GM03348 (cell line): ENCODE measurements at regions not wholly inside any gene's neighbourhood (a gene's known extent, or its start where the extent isn't known, plus 50 kb on each side); places are given as distances from the start of the nearest gene placed in this dataset.
A peak's percentile ranks its signal among the peaks of the same experiment; 100 is the strongest.

Source experiments
- DNase-seq: peaks from one replicate; pipeline ENCODE4 v3.0.0; 2012; ENCODE audit warnings: low spot score

- peak; percentile 75 for DNase-seq
Observed at GRCh38 chr3:187954873-187955586, 198.9 kb upstream of the LPP start.

- no peak for DNase-seq
Observed at GRCh38 chr3:187955587-187955952, 198.4 kb upstream of the LPP start.

GRCh38 chr3:187957165-187957581 is 196.8 kb upstream of the LPP start:
- DNase-seq: no peak

- no peak for DNase-seq
Observed at GRCh38 chr3:187957582-187957981, 196.4 kb upstream of the LPP start.

GRCh38 chr3:187958432-187959003 is 195.4 kb upstream of the LPP start:
- DNase-seq: no peak

GRCh38 chr3:187960820-187961219 is 193.1 kb upstream of the LPP start:
- peak; percentile 44 for DNase-seq

GRCh38 chr3:187961366-187961765 is 192.6 kb upstream of the LPP start:
- DNase-seq: no peak

GRCh38 chr3:187963003-187963676 is 190.8 kb upstream of the LPP start:
- DNase-seq: no peak

- DNase-seq: no peak
Observed at GRCh38 chr3:187963677-187964385, 190.1 kb upstream of the LPP start.

GRCh38 chr3:187964760-187965159 is 189.2 kb upstream of the LPP start:
- no peak for DNase-seq

GRCh38 chr3:187966096-187966495 is 187.9 kb upstream of the LPP start:
- DNase-seq: no peak

- no peak for DNase-seq
Observed at GRCh38 chr3:187966636-187967406, 187.1 kb upstream of the LPP start.

- DNase-seq: peak; percentile 41
Observed at GRCh38 chr3:187967993-187968392, 186.0 kb upstream of the LPP start.

- DNase-seq: peak; percentile 73
Observed at GRCh38 chr3:187968883-187969580, 184.9 kb upstream of the LPP start.

- DNase-seq: no peak
Observed at GRCh38 chr3:187969581-187969950, 184.4 kb upstream of the LPP start.

- no peak for DNase-seq
Observed at GRCh38 chr3:187970106-187970505, 183.9 kb upstream of the LPP start.

- DNase-seq: no peak
Observed at GRCh38 chr3:187971629-187972028, 182.3 kb upstream of the LPP start.

GRCh38 chr3:187972454-187972853 is 181.5 kb upstream of the LPP start:
- DNase-seq: no peak

GRCh38 chr3:187973977-187974870 is 179.7 kb upstream of the LPP start:
- DNase-seq: no peak

GRCh38 chr3:187974871-187975271 is 179.1 kb upstream of the LPP start:
- no peak for DNase-seq
